ENCODE measurements at regions not wholly inside any gene's neighbourhood (a gene's known extent, or its start where the extent isn't known, plus 50 kb on each side); places are given as distances from the start of the nearest gene placed in this dataset.

DNA sequence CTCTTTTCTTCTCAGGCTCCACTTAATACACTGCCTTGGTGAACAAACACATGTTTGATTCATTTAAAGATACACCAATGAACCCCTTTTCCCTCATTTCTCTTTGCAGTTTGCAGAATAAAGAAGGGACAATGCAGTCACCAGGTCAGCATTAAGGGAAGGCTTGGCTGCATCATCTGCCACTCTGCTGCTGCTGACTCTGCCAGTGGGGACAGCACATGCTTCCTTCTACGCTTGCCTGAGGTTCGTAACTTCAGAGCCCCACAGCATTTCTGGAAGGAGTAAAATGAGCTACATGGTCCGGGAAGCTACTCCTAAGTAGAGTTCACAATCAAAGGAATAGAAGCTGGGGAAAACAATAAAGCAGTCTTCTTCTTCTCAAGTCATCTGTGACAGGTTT is 178.9 kb upstream of the GATB start:
- TF ChIP-seq, protein P1, sequence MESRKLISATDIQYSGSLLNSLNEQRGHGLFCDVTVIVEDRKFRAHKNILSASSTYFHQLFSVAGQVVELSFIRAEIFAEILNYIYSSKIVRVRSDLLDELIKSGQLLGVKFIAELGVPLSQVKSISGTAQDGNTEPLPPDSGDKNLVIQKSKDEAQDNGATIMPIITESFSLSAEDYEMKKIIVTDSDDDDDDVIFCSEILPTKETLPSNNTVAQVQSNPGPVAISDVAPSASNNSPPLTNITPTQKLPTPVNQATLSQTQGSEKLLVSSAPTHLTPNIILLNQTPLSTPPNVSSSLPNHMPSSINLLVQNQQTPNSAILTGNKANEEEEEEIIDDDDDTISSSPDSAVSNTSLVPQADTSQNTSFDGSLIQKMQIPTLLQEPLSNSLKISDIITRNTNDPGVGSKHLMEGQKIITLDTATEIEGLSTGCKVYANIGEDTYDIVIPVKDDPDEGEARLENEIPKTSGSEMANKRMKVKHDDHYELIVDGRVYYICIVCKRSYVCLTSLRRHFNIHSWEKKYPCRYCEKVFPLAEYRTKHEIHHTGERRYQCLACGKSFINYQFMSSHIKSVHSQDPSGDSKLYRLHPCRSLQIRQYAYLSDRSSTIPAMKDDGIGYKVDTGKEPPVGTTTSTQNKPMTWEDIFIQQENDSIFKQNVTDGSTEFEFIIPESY (IDR thresholded peaks at IDR 0.05; ENCODE audit: extremely low read depth, insufficient replicate concordance, low read length) = no peak
- TF ChIP-seq POLR2AphosphoS5 (IDR thresholded peaks at IDR 0.05; ENCODE audit: low read depth, low read length) = no peak
- TF ChIP-seq, protein P2, sequence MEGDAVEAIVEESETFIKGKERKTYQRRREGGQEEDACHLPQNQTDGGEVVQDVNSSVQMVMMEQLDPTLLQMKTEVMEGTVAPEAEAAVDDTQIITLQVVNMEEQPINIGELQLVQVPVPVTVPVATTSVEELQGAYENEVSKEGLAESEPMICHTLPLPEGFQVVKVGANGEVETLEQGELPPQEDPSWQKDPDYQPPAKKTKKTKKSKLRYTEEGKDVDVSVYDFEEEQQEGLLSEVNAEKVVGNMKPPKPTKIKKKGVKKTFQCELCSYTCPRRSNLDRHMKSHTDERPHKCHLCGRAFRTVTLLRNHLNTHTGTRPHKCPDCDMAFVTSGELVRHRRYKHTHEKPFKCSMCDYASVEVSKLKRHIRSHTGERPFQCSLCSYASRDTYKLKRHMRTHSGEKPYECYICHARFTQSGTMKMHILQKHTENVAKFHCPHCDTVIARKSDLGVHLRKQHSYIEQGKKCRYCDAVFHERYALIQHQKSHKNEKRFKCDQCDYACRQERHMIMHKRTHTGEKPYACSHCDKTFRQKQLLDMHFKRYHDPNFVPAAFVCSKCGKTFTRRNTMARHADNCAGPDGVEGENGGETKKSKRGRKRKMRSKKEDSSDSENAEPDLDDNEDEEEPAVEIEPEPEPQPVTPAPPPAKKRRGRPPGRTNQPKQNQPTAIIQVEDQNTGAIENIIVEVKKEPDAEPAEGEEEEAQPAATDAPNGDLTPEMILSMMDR (IDR thresholded peaks at IDR 0.05 in 2 of 3, conservative IDR thresholded peaks at IDR 0.05 in 1 of 3; ENCODE audit: borderline replicate concordance in 1 of 3, insufficient read depth in 1 of 3, low read depth in 2 of 3, low read length in 2 of 3) = no peak
- TF ChIP-seq ZFX (IDR thresholded peaks at IDR 0.05) = no peak
- TF ChIP-seq, protein P3, sequence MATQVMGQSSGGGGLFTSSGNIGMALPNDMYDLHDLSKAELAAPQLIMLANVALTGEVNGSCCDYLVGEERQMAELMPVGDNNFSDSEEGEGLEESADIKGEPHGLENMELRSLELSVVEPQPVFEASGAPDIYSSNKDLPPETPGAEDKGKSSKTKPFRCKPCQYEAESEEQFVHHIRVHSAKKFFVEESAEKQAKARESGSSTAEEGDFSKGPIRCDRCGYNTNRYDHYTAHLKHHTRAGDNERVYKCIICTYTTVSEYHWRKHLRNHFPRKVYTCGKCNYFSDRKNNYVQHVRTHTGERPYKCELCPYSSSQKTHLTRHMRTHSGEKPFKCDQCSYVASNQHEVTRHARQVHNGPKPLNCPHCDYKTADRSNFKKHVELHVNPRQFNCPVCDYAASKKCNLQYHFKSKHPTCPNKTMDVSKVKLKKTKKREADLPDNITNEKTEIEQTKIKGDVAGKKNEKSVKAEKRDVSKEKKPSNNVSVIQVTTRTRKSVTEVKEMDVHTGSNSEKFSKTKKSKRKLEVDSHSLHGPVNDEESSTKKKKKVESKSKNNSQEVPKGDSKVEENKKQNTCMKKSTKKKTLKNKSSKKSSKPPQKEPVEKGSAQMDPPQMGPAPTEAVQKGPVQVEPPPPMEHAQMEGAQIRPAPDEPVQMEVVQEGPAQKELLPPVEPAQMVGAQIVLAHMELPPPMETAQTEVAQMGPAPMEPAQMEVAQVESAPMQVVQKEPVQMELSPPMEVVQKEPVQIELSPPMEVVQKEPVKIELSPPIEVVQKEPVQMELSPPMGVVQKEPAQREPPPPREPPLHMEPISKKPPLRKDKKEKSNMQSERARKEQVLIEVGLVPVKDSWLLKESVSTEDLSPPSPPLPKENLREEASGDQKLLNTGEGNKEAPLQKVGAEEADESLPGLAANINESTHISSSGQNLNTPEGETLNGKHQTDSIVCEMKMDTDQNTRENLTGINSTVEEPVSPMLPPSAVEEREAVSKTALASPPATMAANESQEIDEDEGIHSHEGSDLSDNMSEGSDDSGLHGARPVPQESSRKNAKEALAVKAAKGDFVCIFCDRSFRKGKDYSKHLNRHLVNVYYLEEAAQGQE (IDR thresholded peaks at IDR 0.05; ENCODE audit: low read depth) = no peak
